GM12892 (cell line): ENCODE measurements at regions not wholly inside any gene's neighbourhood (a gene's known extent, or its start where the extent isn't known, plus 50 kb on each side); places are given as distances from the start of the nearest gene placed in this dataset.

Experiments used
- POLR2A ChIP-seq: IDR thresholded peaks from 2 replicates; pipeline ENCODE4 v1.6.1; 2011; ENCODE audit warnings: low read depth, low read length, control low read depth
- TAF1 ChIP-seq: IDR thresholded peaks from 2 replicates; pipeline ENCODE4 v1.6.1; 2011; ENCODE audit warnings: low read depth, mild to moderate bottlenecking, control low read depth, low read length, borderline replicate concordance

GRCh38 chr18:1784113-1784512 lies 787.2 kb downstream of the METTL4 start:
- TF ChIP-seq POLR2A, result no peak
- no peak for TF ChIP-seq TAF1
